GM19023 (cell line): ENCODE measurements at regions not wholly inside any gene's neighbourhood (a gene's known extent, or its start where the extent isn't known, plus 50 kb on each side); places are given as distances from the start of the nearest gene placed in this dataset.
"Not testable (repeated sequence)": the region's sequence is repeated elsewhere in the genome, so short reads cannot be mapped to it uniquely, and the experiment has no call there.

Source experiments
- ATAC-seq: cut with Tn5 transposase; IDR thresholded peaks from one replicate; pipeline ENCODE4 v1.9.1; 2021; ENCODE audit warnings: mild to moderate bottlenecking, moderate library complexity; ENCODE audit not compliant: unreplicated experiment

GRCh38 chr16:58859958-58860669 is 126.0 kb upstream of the GOT2 start:
- no peak for ATAC-seq

- not testable (repeated sequence) for ATAC-seq
Observed at GRCh38 chr16:58858577-58858976, 124.5 kb upstream of the GOT2 start.

- ATAC-seq, result no peak
Observed at GRCh38 chr16:58855291-58855863, 121.3 kb upstream of the GOT2 start.

GRCh38 chr16:58853854-58854791 is 120.0 kb upstream of the GOT2 start:
- ATAC-seq, result peak; percentile 67

GRCh38 chr16:58850678-58851020 is 116.5 kb upstream of the GOT2 start:
- ATAC-seq, result no peak

GRCh38 chr16:58850019-58850677 is 116.0 kb upstream of the GOT2 start:
- no peak for ATAC-seq

GRCh38 chr16:58848662-58849002 is 114.5 kb upstream of the GOT2 start:
- no peak for ATAC-seq

- ATAC-seq, result no peak
Observed at GRCh38 chr16:58847902-58848661, 114.0 kb upstream of the GOT2 start.

GRCh38 chr16:58846226-58846625 is 112.1 kb upstream of the GOT2 start:
- not testable (repeated sequence) for ATAC-seq

- ATAC-seq, result no peak
Observed at GRCh38 chr16:58843675-58844074, 109.6 kb upstream of the GOT2 start.

GRCh38 chr16:58842746-58843145 is 108.6 kb upstream of the GOT2 start:
- ATAC-seq, result no peak

- ATAC-seq, result no peak
Observed at GRCh38 chr16:58842156-58842555, 108.0 kb upstream of the GOT2 start.

- ATAC-seq, result no peak
Observed at GRCh38 chr16:58837950-58838349, 103.8 kb upstream of the GOT2 start.

GRCh38 chr16:58836427-58836826 is 102.3 kb upstream of the GOT2 start:
- ATAC-seq, result no peak

GRCh38 chr16:58832386-58832895 is 98.3 kb upstream of the GOT2 start:
- ATAC-seq, result no peak

- no peak for ATAC-seq
Observed at GRCh38 chr16:58831386-58831785, 97.3 kb upstream of the GOT2 start.

- no peak for ATAC-seq
Observed at GRCh38 chr16:58828901-58829545, 94.9 kb upstream of the GOT2 start.

GRCh38 chr16:58824201-58824600 is 90.1 kb upstream of the GOT2 start:
- ATAC-seq, result no peak

GRCh38 chr16:58821886-58822285 is 87.8 kb upstream of the GOT2 start:
- ATAC-seq, result no peak

- ATAC-seq, result no peak
Observed at GRCh38 chr16:58820411-58820810, 86.3 kb upstream of the GOT2 start.
